ENCODE measurements at regions not wholly inside any gene's neighbourhood (a gene's known extent, or its start where the extent isn't known, plus 50 kb on each side); places are given as distances from the start of the nearest gene placed in this dataset.

DNA sequence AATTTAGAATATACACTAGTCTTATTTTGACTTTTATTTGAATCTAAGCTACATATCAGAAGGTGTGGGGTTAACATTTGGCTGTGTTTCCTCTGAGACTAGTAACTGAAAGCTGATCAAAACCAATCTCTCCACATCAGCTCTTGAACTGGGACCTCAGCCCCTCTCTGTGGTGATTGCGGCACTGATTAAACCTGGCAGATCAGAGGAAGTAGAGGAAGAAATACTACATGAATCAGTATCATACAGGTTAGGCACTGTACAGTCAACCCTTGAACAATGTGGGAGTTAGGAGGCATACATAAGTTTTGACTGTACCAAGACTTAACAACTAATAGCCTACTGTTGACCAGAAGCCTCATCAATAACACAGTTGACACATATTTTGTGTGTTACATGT, 122.5 kb upstream of the C1orf87 start:
- Histone ChIP-seq H3K4me1 (no peaks in the 10 kb centered on the region), H3K27ac (no peak overlapping the region), H3K9me3 (no peaks in the 10 kb centered on the region), H3K36me3 (ENCODE audit: insufficient read depth in 1 of 2, low read depth in 1 of 2) (no peaks in the 10 kb centered on the region), H3K4me3 (no peak overlapping the region), H3K27me3 (ENCODE audit: insufficient read depth in 3 of 3, low read length in 2 of 3) (no peaks in the 10 kb centered on the region)
- 95 to 97% (median 96%) methylated on average over 1 of the region's 1 CpG for WGBS, 3 donors
- ATAC-seq: no peak
- intact Hi-C loops (cut with DNase I): no loop called here
- TF ChIP-seq, protein P1, sequence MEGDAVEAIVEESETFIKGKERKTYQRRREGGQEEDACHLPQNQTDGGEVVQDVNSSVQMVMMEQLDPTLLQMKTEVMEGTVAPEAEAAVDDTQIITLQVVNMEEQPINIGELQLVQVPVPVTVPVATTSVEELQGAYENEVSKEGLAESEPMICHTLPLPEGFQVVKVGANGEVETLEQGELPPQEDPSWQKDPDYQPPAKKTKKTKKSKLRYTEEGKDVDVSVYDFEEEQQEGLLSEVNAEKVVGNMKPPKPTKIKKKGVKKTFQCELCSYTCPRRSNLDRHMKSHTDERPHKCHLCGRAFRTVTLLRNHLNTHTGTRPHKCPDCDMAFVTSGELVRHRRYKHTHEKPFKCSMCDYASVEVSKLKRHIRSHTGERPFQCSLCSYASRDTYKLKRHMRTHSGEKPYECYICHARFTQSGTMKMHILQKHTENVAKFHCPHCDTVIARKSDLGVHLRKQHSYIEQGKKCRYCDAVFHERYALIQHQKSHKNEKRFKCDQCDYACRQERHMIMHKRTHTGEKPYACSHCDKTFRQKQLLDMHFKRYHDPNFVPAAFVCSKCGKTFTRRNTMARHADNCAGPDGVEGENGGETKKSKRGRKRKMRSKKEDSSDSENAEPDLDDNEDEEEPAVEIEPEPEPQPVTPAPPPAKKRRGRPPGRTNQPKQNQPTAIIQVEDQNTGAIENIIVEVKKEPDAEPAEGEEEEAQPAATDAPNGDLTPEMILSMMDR (IDR thresholded peaks at IDR 0.05): no peak
- DNase-seq: no peak

DNA sequence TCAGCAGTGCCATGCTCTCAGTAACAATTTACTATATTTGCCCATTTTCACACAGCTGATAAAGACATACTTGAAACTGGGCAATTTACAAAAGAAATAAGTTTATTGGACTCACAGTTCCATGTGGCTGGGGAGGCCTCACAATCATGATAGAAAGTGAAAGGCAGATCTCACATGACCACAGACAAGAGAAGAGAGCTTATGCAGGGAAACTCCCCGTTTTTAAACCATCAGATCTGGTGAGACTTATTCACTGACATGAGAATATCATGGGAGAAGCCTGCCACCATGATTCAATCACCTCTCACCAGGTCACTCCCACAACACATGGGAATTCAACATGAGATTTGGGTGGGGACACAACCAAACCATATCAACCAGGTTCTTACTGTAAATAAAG, 112.1 kb upstream of the C1orf87 start:
- ATAC-seq (no peak), DNase-seq (no peak)
- Histone ChIP-seq H3K36me3 (ENCODE audit: insufficient read depth in 1 of 2, low read depth in 1 of 2) (no peaks in the 10 kb centered on the region), H3K9me3 (no peaks in the 10 kb centered on the region), H3K27ac (no peak overlapping the region), H3K4me1 (no peaks in the 10 kb centered on the region), H3K27me3 (ENCODE audit: insufficient read depth in 3 of 3, low read length in 2 of 3) (peaks cover 0 to 3% (median 0%) of the 10 kb centered on the region in 3 donors), H3K4me3 (no peak overlapping the region)
- intact Hi-C loops (cut with DNase I): no loop called here
- 47 to 64% (median 50%) methylated on average over 1 of the region's 1 CpG for WGBS, 3 donors
- TF ChIP-seq, protein P1 (IDR thresholded peaks at IDR 0.05): no peak

DNA sequence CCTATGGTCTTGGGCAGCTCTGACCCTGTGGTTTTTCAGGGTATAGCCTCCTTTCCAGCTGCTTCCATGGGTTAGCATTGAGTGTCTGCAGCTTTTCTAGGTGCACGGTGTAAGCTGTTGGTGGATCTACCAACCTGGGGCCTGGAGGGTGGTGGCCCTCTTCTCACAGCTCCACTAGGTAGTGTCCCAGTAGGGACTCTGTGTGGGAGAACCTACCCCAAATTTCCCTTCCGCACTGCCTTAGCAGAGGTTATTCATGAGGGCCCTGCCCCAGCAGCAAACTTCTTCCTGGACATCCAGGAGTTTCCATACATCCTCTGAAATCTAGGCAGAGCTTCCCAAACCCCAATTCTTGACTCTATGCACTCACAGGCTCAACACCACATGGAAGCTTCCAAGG, 111.0 kb upstream of the C1orf87 start:
- no peaks in the 10 kb centered on the region for H3K4me1 ChIP-seq
- no peak for ATAC-seq
- no peaks in the 10 kb centered on the region for H3K9me3 ChIP-seq
- no peak overlapping the region for H3K27ac ChIP-seq
- no peak for DNase-seq
- WGBS, 3 donors: 96 to 100% (median 99%) methylated on average over 2 of the region's 2 CpGs
- no peaks in the 10 kb centered on the region for H3K36me3 ChIP-seq (ENCODE audit: insufficient read depth in 1 of 2, low read depth in 1 of 2)
- H3K4me3 ChIP-seq: no peak overlapping the region
- intact Hi-C loops (cut with DNase I): no loop called here
- TF ChIP-seq, protein P1 (IDR thresholded peaks at IDR 0.05): no peak
- peaks cover 0 to 3% (median 0%) of the 10 kb centered on the region in 3 donors for H3K27me3 ChIP-seq (ENCODE audit: insufficient read depth in 3 of 3, low read length in 2 of 3)

DNA sequence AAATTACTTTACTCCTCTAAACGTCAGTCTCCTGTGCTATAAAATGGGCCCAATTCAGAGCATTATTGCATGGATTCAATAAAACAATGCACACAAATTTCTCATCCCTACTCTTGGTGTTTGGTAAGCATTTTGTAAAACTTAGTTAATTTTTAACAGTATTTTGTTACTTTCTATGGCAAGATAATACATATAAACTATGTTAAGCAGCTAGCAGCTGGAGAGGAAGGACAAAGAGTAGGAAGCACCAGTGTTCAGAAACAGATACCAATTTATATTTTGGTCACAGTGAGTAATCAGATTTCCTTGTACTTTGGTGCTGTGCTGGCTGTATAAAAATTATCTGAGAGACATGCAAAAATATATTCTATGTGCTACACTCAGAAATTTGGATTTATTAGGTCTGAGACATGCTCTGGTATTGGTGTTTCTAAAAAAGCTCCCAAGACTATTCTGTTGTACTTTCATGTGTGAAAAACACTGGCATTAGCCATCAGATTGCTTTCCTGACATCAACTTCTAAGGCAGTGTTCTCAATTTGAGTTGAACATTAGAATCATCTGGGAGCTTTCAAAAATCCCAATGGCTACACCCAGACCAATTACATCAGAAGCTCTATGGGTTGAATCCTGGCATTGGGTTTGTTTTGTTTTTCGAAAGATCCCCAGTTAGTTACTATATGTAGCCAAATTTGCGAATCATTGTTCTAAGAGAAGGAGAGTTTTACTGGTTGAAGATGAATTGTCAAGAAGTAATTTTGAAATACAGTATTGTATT, 100.3 kb upstream of the C1orf87 start:
- Histone ChIP-seq H3K27me3 (ENCODE audit: insufficient read depth in 3 of 3, low read length in 2 of 3) (no peaks in the 10 kb centered on the region), H3K4me3 (no peak overlapping the region), H3K9me3 (no peaks in the 10 kb centered on the region), H3K4me1 (no peaks in the 10 kb centered on the region), H3K27ac (no peak overlapping the region), H3K36me3 (ENCODE audit: insufficient read depth in 1 of 2, low read depth in 1 of 2) (no peaks in the 10 kb centered on the region)
- ATAC-seq (no peak), DNase-seq (no peak)
- intact Hi-C loops (cut with DNase I): no loop called here
- TF ChIP-seq, protein P1 (IDR thresholded peaks at IDR 0.05): no peak
- 79 to 85% (median 83%) methylated on average over 3 of the region's 3 CpGs for WGBS, 3 donors

DNA sequence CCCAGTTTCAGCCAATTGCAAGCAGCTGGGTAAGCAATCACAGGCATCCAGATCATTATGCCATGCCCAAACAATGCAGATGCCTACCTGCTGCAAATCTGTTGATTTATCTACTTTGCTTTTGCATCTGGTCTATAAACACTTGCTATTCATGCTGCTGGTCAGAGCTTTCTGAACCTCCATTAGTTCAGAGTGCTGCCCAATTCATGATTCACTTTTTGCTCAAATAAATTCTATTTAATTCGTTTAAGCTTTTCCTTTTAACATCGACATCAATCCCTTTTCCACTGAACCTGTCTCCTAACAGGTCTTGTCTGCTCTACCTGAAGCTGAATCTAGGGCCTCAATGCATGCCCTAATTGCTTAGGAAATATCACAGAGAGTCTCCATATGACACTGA, 99.4 kb upstream of the C1orf87 start:
- no peaks in the 10 kb centered on the region for H3K27me3 ChIP-seq (ENCODE audit: insufficient read depth in 3 of 3, low read length in 2 of 3)
- H3K36me3 ChIP-seq (ENCODE audit: insufficient read depth in 1 of 2, low read depth in 1 of 2): no peaks in the 10 kb centered on the region
- intact Hi-C loops (cut with DNase I): no loop called here
- TF ChIP-seq, protein P1 (IDR thresholded peaks at IDR 0.05): no peak
- ATAC-seq: no peak
- 96 to 97% (median 97%) methylated on average over 2 of the region's 2 CpGs for WGBS, 3 donors
- H3K27ac ChIP-seq: no peak overlapping the region
- no peaks in the 10 kb centered on the region for H3K4me1 ChIP-seq
- H3K4me3 ChIP-seq: no peak overlapping the region
- no peaks in the 10 kb centered on the region for H3K9me3 ChIP-seq
- DNase-seq: no peak

All from psoas muscle (tissue), 7 donors.